ENCODE measurements at regions not wholly inside any gene's neighbourhood (a gene's known extent, or its start where the extent isn't known, plus 50 kb on each side); places are given as distances from the start of the nearest gene placed in this dataset.
"Not testable (repeated sequence)": the region's sequence is repeated elsewhere in the genome, so short reads cannot be mapped to it uniquely, and the experiment has no call there.

DNA sequence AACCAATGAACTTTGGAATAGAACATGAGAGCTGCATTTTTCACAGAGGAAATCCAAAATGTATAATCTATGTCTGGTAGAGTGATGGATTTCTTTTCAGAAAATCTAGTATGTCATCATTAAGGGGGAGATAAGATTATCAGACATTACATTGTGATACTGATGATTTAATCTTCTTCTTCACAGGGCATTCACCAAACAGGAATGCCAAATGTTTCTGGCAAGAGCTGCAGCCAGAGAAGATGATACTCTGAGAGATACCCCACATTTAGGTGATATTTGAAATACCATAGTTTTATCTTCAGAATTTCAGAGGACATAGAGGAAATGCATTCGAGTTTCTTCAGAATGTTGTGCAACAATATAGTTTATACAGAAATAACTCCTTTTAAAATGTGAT is 1523.7 kb upstream of the ADGRL3 start:
- 89% methylated on average over 1 of the region's 1 CpG; no CpG with 5 or more reads in 1 of the 2 experiments for whole genome bisulfite sequencing, 2 experiments (ENCODE audit: extremely low coverage in 1 of 2, insufficient coverage in 1 of 2, insufficient read length in 1 of 2, insufficient replicate concordance in 2 of 2, low coverage in 1 of 2, low lambda C conversion rate in 2 of 2, missing lambda C conversion rate in 1 of 2)
- Histone ChIP-seq H3K18ac (ENCODE audit: extremely low read depth, low read length) (no peak overlapping the region), H3K27ac (ENCODE audit: low read depth, low read length) (no peak overlapping the region), H2BK15ac (ENCODE audit: low read length) (no peak overlapping the region), H3K14ac (ENCODE audit: insufficient read length) (no peak overlapping the region), H4K8ac (ENCODE audit: extremely low read depth, insufficient read depth, low read length) (no peak overlapping the region), H3K4ac (replicated peaks; ENCODE audit: insufficient read length, low read depth, low read length) (no peak overlapping the region), H3K4me2 (ENCODE audit: insufficient read depth in 1 of 2, low read depth in 2 of 2, low read length in 2 of 2) (no peak overlapping the region), H2BK12ac (ENCODE audit: low read depth, low read length) (no peak overlapping the region), H3K79me2 (ENCODE audit: control insufficient read depth in 1 of 2, insufficient read depth in 2 of 2, low read length in 2 of 2) (no peaks in the 10 kb centered on the region), H2BK20ac (ENCODE audit: low read length) (no peak overlapping the region), H4K5ac (ENCODE audit: insufficient read length, low read depth, low read length) (no peak overlapping the region), H2BK120ac (replicated peaks; ENCODE audit: low read depth, low read length) (no peak overlapping the region), H3K27me3 (replicated peaks in 1 of 4; ENCODE audit: control insufficient read depth in 3 of 4, extremely low read depth in 1 of 4, insufficient read depth in 3 of 4, low read length in 3 of 4) (no peaks in the 10 kb centered on the region), H3K9me3 (ENCODE audit: insufficient read depth in 2 of 2, low read depth in 1 of 2, low read length in 1 of 2) (no peaks in the 10 kb centered on the region), H3K9ac (replicated peaks in 1 of 4; ENCODE audit: extremely low read depth in 1 of 4, low read depth in 3 of 4, low read length in 3 of 4) (no peak overlapping the region), H3K56ac (replicated peaks; ENCODE audit: insufficient read length, low read depth, low read length) (no peak overlapping the region), H3K4me1 (replicated peaks in 1 of 4; ENCODE audit: control insufficient read depth in 3 of 4, insufficient read depth in 4 of 4, low read length in 3 of 4) (no peaks in the 10 kb centered on the region), H4K20me1 (replicated peaks in 1 of 2; ENCODE audit: control insufficient read depth in 1 of 2, insufficient read depth in 2 of 2, low read length in 2 of 2) (no peaks in the 10 kb centered on the region), H3K36me3 (ENCODE audit: control insufficient read depth in 2 of 4, insufficient read depth in 4 of 4, low read length in 3 of 4) (no peaks in the 10 kb centered on the region), H3K23ac (ENCODE audit: insufficient read length) (no peak overlapping the region), H2AFZ (ENCODE audit: low read length) (no peak overlapping the region), H3K23me2 (ENCODE audit: low read depth, low read length) (no peaks in the 10 kb centered on the region), H4K91ac (replicated peaks; ENCODE audit: insufficient read length, low read length) (no peak overlapping the region), H3K79me1 (ENCODE audit: low read depth, low read length) (no peaks in the 10 kb centered on the region), H3K4me3 (ENCODE audit: extremely low read depth in 1 of 4, insufficient read depth in 2 of 4, low read depth in 3 of 4, low read length in 4 of 4) (no peak overlapping the region), H2BK5ac (ENCODE audit: low read depth, low read length) (no peak overlapping the region), H2AK5ac (ENCODE audit: low read depth, low read length) (no peak overlapping the region)
- POLR2A ChIA-PET (ENCODE audit: partially characterized antibody) = no interaction called here
- DNase-seq (ENCODE audit: low read depth in 1 of 2, low spot score in 2 of 2) = no peak
- FAIRE-seq = no peak
- TF ChIP-seq SP4 (IDR thresholded peaks at IDR 0.05; ENCODE audit: low read length) = no peak
- CTCF ChIA-PET (ENCODE audit: partially characterized antibody) = no interaction called here

DNA sequence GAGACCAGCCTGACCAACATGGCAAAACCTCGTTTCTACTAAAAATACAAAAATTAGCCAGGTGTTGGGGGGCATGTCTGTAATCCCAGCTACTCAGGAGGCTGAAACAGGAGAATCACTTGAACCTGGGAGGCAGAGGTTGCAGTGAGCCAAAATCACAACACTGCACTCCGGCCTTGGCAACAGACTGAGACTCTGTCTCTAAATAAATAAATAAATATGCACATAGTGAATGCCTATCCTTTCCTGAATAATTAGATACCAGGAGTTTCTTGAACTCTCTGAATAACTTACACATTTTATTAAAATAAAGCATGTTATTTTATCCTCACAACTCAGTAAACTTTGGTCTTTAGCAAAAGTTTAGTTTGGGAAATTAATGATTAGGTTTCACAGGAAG is 1523.1 kb upstream of the ADGRL3 start:
- 92% methylated on average over 2 of the region's 2 CpGs; no CpG with 5 or more reads in 1 of the 2 experiments for WGBS, 2 experiments (ENCODE audit: extremely low coverage in 1 of 2, insufficient coverage in 1 of 2, insufficient read length in 1 of 2, insufficient replicate concordance in 2 of 2, low coverage in 1 of 2, low lambda C conversion rate in 2 of 2, missing lambda C conversion rate in 1 of 2)
- H3K23me2 ChIP-seq (ENCODE audit: low read depth, low read length); H3K18ac ChIP-seq (ENCODE audit: extremely low read depth, low read length); H3K79me2 ChIP-seq (ENCODE audit: control insufficient read depth in 1 of 2, insufficient read depth in 2 of 2, low read length in 2 of 2); H3K23ac ChIP-seq (ENCODE audit: insufficient read length); H3K27ac ChIP-seq (ENCODE audit: low read depth, low read length); H2BK20ac ChIP-seq (ENCODE audit: low read length); POLR2A ChIA-PET (ENCODE audit: partially characterized antibody); H4K5ac ChIP-seq (ENCODE audit: insufficient read length, low read depth, low read length); H2AK5ac ChIP-seq (ENCODE audit: low read depth, low read length); H3K56ac ChIP-seq (replicated peaks; ENCODE audit: insufficient read length, low read depth, low read length); H3K9me3 ChIP-seq (ENCODE audit: insufficient read depth in 2 of 2, low read depth in 1 of 2, low read length in 1 of 2); H4K8ac ChIP-seq (ENCODE audit: extremely low read depth, insufficient read depth, low read length); FAIRE-seq; H2BK5ac ChIP-seq (ENCODE audit: low read depth, low read length); H3K4me1 ChIP-seq (replicated peaks in 1 of 4; ENCODE audit: control insufficient read depth in 3 of 4, insufficient read depth in 4 of 4, low read length in 3 of 4); H3K9ac ChIP-seq (replicated peaks in 1 of 4; ENCODE audit: extremely low read depth in 1 of 4, low read depth in 3 of 4, low read length in 3 of 4); H4K20me1 ChIP-seq (replicated peaks in 1 of 2; ENCODE audit: control insufficient read depth in 1 of 2, insufficient read depth in 2 of 2, low read length in 2 of 2); H2AFZ ChIP-seq (ENCODE audit: low read length); H2BK15ac ChIP-seq (ENCODE audit: low read length); H3K4me3 ChIP-seq (ENCODE audit: extremely low read depth in 1 of 4, insufficient read depth in 2 of 4, low read depth in 3 of 4, low read length in 4 of 4); H3K79me1 ChIP-seq (ENCODE audit: low read depth, low read length); H3K4me2 ChIP-seq (ENCODE audit: insufficient read depth in 1 of 2, low read depth in 2 of 2, low read length in 2 of 2); H2BK12ac ChIP-seq (ENCODE audit: low read depth, low read length); H3K27me3 ChIP-seq (replicated peaks in 1 of 4; ENCODE audit: control insufficient read depth in 3 of 4, extremely low read depth in 1 of 4, insufficient read depth in 3 of 4, low read length in 3 of 4); H3K36me3 ChIP-seq (ENCODE audit: control insufficient read depth in 2 of 4, insufficient read depth in 4 of 4, low read length in 3 of 4); H4K91ac ChIP-seq (replicated peaks; ENCODE audit: insufficient read length, low read length); DNase-seq (ENCODE audit: low read depth in 1 of 2, low spot score in 2 of 2); CTCF ChIA-PET (ENCODE audit: partially characterized antibody); H3K4ac ChIP-seq (replicated peaks; ENCODE audit: insufficient read length, low read depth, low read length); H2BK120ac ChIP-seq (replicated peaks; ENCODE audit: low read depth, low read length); H3K14ac ChIP-seq (ENCODE audit: insufficient read length): not testable (repeated sequence)
